ENCODE measurements at regions not wholly inside any gene's neighbourhood (a gene's known extent, or its start where the extent isn't known, plus 50 kb on each side); places are given as distances from the start of the nearest gene placed in this dataset.
"Not testable (repeated sequence)": the region's sequence is repeated elsewhere in the genome, so short reads cannot be mapped to it uniquely, and the experiment has no call there.

- DNase-seq (ENCODE audit: extremely low spot score); CTCF ChIA-PET; POLR2A ChIA-PET: not testable (repeated sequence)
Measured at GRCh38 chr15:88965097-88965496, 51.9 kb upstream of the MFGE8 start.

GRCh38 chr15:88970232-88970631 lies 57.1 kb upstream of the MFGE8 start:
- CTCF ChIA-PET: interaction anchor here (0.6 kb wide), 1 partner anchor 13 kb away, joined by 3 read pairs; no protein-coding TSS in a partner anchor
- POLR2A ChIA-PET: no interaction called here
- no peak for DNase-seq (ENCODE audit: extremely low spot score)
- TF ChIP-seq L3MBTL2 (conservative IDR thresholded peaks at IDR 0.05) (no peak), HDGF (IDR thresholded peaks at IDR 0.05; ENCODE audit: borderline replicate concordance) (no peak), CTBP1 (IDR thresholded peaks at IDR 0.05; ENCODE audit: borderline replicate concordance) (no peak), SP1 (IDR thresholded peaks at IDR 0.05) (no peak), ARNT (IDR thresholded peaks at IDR 0.05) (no peak), FOXA1 (IDR thresholded peaks at IDR 0.05) (no peak), BHLHE40 (IDR thresholded peaks at IDR 0.05; ENCODE audit: borderline replicate concordance) (no peak), TARDBP (IDR thresholded peaks at IDR 0.05) (no peak), NFRKB (IDR thresholded peaks at IDR 0.05) (no peak), ZNF384 (IDR thresholded peaks at IDR 0.05) (no peak), ELF4 (IDR thresholded peaks at IDR 0.05) (no peak), FOXK2 (IDR thresholded peaks at IDR 0.05) (no peak), LEF1 (IDR thresholded peaks at IDR 0.05; ENCODE audit: borderline replicate concordance) (no peak), PKNOX1 (IDR thresholded peaks at IDR 0.05) (no peak), SUZ12 (IDR thresholded peaks at IDR 0.05) (no peak), FOXM1 (IDR thresholded peaks at IDR 0.05; ENCODE audit: borderline replicate concordance) (no peak)

- ChIA-PET CTCF (no interaction called here), POLR2A (no interaction called here)
- no peak for TF ChIP-seq PKNOX1 (IDR thresholded peaks at IDR 0.05)
- no peak for TF ChIP-seq FOXM1 (IDR thresholded peaks at IDR 0.05; ENCODE audit: borderline replicate concordance)
- no peak for TF ChIP-seq L3MBTL2 (conservative IDR thresholded peaks at IDR 0.05)
- TF ChIP-seq SUZ12 (IDR thresholded peaks at IDR 0.05): no peak
- TF ChIP-seq HDGF (IDR thresholded peaks at IDR 0.05; ENCODE audit: borderline replicate concordance): no peak
- TF ChIP-seq ELF4 (IDR thresholded peaks at IDR 0.05): no peak
- TF ChIP-seq ARNT (IDR thresholded peaks at IDR 0.05): no peak
- TF ChIP-seq BHLHE40 (IDR thresholded peaks at IDR 0.05; ENCODE audit: borderline replicate concordance): no peak
- no peak for TF ChIP-seq LEF1 (IDR thresholded peaks at IDR 0.05; ENCODE audit: borderline replicate concordance)
- no peak for TF ChIP-seq CTBP1 (IDR thresholded peaks at IDR 0.05; ENCODE audit: borderline replicate concordance)
- TF ChIP-seq FOXK2 (IDR thresholded peaks at IDR 0.05): no peak
- TF ChIP-seq NFRKB (IDR thresholded peaks at IDR 0.05): no peak
- TF ChIP-seq TARDBP (IDR thresholded peaks at IDR 0.05): no peak
- TF ChIP-seq FOXA1 (IDR thresholded peaks at IDR 0.05): no peak
- TF ChIP-seq ZNF384 (IDR thresholded peaks at IDR 0.05): no peak
- TF ChIP-seq SP1 (IDR thresholded peaks at IDR 0.05): no peak
Measured at GRCh38 chr15:88974392-88974791, 61.2 kb upstream of the MFGE8 start.

GRCh38 chr15:88975891-88976290 lies 62.7 kb upstream of the MFGE8 start:
- TF ChIP-seq L3MBTL2 (conservative IDR thresholded peaks at IDR 0.05) (no peak), BHLHE40 (IDR thresholded peaks at IDR 0.05; ENCODE audit: borderline replicate concordance) (no peak), FOXA1 (IDR thresholded peaks at IDR 0.05) (no peak), ELF4 (IDR thresholded peaks at IDR 0.05) (no peak), SP1 (IDR thresholded peaks at IDR 0.05) (no peak), CTBP1 (IDR thresholded peaks at IDR 0.05; ENCODE audit: borderline replicate concordance) (no peak), SUZ12 (IDR thresholded peaks at IDR 0.05) (no peak), TARDBP (IDR thresholded peaks at IDR 0.05) (no peak), ZNF384 (IDR thresholded peaks at IDR 0.05) (no peak), HDGF (IDR thresholded peaks at IDR 0.05; ENCODE audit: borderline replicate concordance) (no peak), NFRKB (IDR thresholded peaks at IDR 0.05) (no peak), FOXM1 (IDR thresholded peaks at IDR 0.05; ENCODE audit: borderline replicate concordance) (no peak), PKNOX1 (IDR thresholded peaks at IDR 0.05) (no peak), ARNT (IDR thresholded peaks at IDR 0.05) (no peak), LEF1 (IDR thresholded peaks at IDR 0.05; ENCODE audit: borderline replicate concordance) (no peak), FOXK2 (IDR thresholded peaks at IDR 0.05) (no peak)
- no peak for DNase-seq (ENCODE audit: extremely low spot score)
- ChIA-PET POLR2A (no interaction called here), CTCF (no interaction called here)

More at GRCh38 chr15:88974392-88974791, 61.2 kb upstream of the MFGE8 start:
- no peak for DNase-seq (ENCODE audit: extremely low spot score)

GRCh38 chr15:88976656-88977055 lies 63.5 kb upstream of the MFGE8 start:
- TF ChIP-seq HDGF (IDR thresholded peaks at IDR 0.05; ENCODE audit: borderline replicate concordance) (no peak), ELF4 (IDR thresholded peaks at IDR 0.05) (no peak), ARNT (IDR thresholded peaks at IDR 0.05) (no peak), BHLHE40 (IDR thresholded peaks at IDR 0.05; ENCODE audit: borderline replicate concordance) (no peak)
- no peak for DNase-seq (ENCODE audit: extremely low spot score)
- POLR2A ChIA-PET: no interaction called here
- CTCF ChIA-PET: no interaction called here

- ChIA-PET CTCF (no interaction called here), POLR2A (no interaction called here)
- no peak for DNase-seq (ENCODE audit: extremely low spot score)
- TF ChIP-seq CTBP1 (IDR thresholded peaks at IDR 0.05; ENCODE audit: borderline replicate concordance) (no peak), SP1 (IDR thresholded peaks at IDR 0.05) (no peak), ZNF384 (IDR thresholded peaks at IDR 0.05) (no peak), FOXA1 (IDR thresholded peaks at IDR 0.05) (no peak), FOXK2 (IDR thresholded peaks at IDR 0.05) (no peak), LEF1 (IDR thresholded peaks at IDR 0.05; ENCODE audit: borderline replicate concordance) (no peak), TARDBP (IDR thresholded peaks at IDR 0.05) (no peak), HDGF (IDR thresholded peaks at IDR 0.05; ENCODE audit: borderline replicate concordance) (no peak), PKNOX1 (IDR thresholded peaks at IDR 0.05) (no peak), BHLHE40 (IDR thresholded peaks at IDR 0.05; ENCODE audit: borderline replicate concordance) (no peak), ELF4 (IDR thresholded peaks at IDR 0.05) (no peak), L3MBTL2 (conservative IDR thresholded peaks at IDR 0.05) (no peak), SUZ12 (IDR thresholded peaks at IDR 0.05) (no peak), ARNT (IDR thresholded peaks at IDR 0.05) (no peak)
Measured at GRCh38 chr15:88979674-88980073, 66.5 kb upstream of the MFGE8 start.
